AG08396 (cell line): ENCODE measurements at regions not wholly inside any gene's neighbourhood (a gene's known extent, or its start where the extent isn't known, plus 50 kb on each side); places are given as distances from the start of the nearest gene placed in this dataset.
A peak's percentile ranks its signal among the peaks of the same experiment; 100 is the strongest.

Experiments used
- DNase-seq: peaks from one replicate; pipeline ENCODE4 v3.0.0; 2012; ENCODE audit warnings: low spot score, mixed read lengths

DNA sequence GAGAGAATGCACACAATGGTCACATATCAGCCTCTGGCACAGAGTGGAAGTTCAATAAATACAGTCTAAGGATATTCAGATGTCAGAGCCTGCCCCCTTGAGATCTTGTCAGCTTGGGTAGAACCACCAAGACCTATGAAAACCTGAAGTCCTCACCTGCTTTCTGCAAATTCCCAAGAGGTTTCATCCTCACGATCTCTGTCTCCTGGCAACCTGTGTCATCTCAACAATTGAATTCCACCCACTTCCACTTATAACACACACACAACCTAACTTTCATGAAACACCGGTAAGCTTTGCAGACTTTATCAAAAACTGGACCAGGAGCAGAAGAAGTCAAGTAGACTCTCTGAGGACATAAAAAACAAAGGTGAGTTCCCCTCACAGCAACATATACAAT is 151.6 kb upstream of the SLC30A5 start:
- no peak for DNase-seq

DNA sequence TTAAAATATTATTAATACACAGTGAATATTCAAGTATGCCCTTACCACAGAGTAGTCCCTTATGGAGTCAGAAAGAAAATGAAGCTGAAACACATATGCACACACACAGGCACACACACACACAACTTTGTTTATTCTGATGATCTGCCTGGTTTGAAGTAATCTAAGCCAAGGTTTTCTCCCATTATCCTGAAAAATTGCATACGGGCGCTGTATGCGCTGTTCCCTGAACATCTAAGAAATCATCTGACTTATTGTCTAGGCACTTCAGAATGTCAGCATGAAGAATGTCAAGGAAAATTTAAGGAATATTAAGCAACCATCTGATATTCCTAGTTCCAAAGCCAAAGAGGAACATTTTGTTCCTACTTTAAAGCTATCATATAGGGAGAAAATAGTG is 147.1 kb upstream of the SLC30A5 start:
- no peak for DNase-seq

DNA sequence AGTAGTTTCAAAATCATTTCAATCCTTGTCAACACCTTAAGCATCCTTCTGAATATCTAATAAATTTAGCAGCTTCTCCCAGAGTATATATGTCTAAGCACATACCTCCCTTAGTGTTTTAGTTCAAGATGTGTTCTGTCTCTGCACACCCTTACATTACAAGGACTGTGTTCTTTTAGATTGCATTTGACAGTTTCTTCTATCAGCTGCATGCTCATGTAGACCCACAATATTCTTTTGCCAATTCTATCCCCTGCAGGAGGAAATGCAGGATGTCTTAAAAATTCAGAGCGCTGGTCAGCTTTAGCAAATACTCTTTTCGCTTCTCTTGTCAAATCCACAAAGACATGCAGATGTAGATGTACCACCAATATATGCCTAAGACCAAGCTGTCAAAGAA is 145.8 kb upstream of the SLC30A5 start:
- DNase-seq: no peak

DNA sequence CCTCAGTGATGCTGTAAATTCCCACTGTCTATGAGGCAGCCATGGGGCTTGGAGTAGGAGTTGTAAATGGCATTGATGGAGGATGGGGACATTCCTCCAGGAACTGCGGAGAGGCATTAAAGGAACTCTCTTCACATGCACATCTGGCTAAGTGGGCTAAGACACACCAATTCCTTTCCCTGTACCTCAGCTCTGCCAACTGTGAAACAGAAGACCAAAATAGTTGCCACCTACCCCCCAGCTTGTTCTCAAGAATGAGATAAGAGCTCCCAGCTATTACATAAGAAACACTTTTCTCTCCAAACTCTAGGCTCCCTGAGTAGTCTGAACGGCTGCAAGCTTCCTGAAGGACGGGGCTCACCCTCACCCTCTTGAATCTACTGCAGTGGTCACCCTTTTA is 144.6 kb upstream of the SLC30A5 start:
- no peak for DNase-seq

DNA sequence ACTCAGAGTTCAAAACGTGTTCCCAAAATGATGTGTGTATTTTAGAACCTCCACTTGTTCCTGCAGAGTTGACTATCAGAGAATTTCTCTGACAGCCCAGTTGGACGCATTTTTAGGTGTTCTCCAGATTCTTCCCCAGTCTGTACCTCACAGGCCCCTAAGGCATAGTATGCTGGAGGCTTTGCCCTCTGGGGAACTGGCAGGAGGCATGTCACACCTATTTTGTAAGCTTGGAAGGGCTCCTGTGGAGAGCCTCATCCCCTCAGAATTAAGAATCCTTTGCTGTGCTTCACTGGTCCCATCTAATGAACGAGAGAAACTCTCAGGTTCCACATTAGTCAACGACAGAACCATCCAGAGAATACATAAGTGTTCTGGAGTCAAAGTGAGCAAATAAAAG is 144.1 kb upstream of the SLC30A5 start:
- DNase-seq: no peak

DNA sequence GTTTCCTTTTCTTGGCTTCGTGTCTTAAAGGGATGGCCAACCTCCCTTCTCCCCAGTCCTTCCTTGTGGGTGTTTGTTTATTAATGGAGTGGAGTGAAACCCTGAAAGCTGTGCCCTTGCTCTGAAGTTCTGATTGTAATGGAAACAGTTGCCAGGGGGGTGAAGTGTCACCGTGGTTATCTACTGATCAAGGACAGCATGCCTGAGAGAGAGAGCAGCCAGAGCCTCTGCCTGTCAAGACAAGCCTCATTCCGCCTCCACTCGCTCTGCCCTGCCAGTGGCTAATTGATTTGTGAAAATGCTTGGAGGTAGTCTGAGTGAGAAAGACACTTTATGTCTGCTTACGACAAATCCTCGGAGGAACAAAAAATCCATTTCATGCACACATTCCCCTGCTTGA is 143.7 kb upstream of the SLC30A5 start:
- no peak for DNase-seq

DNA sequence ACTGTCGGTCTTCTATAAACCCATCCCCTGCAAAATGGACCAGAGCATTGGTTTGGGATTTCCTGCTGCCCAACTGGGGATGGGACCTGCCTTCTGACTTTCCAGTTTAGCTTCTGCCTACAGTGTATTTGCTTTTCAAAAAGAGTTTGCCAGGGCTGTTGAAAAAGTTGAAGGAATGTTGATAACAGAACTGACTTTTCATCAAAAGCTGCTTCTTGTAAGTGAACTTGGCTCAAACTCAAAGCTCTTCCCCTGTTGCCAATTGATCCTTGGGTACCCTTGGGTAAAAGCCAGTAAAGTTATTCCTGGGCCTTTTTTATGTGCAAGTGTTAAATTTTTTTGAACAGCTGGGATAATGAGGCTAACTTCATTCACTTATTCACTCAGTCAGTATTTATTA is 142.9 kb upstream of the SLC30A5 start:
- no peak for DNase-seq

DNA sequence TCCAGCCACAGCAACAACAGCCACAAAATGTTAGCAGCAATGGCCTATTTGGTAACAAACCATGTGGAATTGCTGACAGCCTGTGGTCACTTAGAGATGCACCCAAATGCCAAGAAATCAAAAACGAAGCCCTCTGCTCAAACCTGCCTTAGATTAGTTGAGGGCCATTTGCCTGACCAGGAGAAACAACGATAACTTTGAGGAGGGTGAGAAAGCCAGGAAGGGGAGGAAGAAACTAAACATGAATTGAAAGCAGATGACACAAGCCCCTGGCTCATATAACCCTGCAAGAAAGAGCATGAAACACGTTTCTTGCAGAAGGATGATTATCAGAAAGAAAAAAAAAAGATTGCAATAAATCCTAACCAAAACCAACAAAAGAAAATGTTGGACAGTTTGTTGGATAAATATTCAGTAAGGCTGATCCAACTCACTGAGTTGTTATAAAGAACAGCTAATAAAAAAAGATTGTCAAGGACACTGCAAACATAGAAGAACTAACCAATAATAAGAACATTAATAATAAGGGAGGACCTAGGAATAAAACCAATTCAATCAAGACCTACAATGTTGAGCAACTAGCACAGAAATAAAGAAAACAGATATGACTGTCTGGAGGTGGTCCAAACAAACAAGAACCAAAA is 140.5 kb upstream of the SLC30A5 start:
- no peak for DNase-seq

DNA sequence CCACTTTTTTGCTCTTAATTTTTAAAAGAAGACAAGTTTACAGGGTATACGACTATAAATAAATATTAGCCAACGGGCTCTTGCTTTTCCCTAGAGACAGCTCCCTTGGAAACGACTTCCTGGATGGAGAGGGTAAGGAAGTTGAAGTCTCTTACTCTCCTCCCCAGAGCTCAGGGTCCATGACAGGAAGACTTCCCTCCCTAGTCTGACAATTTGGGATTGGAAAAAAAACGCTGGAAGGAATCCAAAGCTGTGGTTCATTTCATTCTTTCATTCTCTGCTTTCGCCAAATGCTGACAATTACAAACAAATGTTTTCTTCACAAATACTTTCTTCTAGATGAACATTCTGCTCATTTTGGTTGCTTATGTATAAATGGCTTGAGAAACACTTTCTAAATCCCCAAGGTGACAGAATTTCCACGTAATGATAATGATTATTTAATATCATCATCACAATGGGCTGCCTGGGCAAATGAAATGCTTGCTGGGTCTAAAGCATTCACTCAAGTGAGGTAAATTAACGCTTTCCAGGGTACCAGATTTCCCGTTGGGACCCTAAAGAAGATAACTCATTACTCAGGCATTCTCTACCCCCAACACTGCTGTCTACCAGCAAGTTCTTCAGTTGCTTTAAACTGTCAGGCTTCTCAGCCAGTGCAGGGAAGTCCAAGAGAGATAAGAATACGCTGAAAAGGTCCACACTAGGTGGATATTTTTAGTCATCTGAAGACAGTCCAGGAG is 139.8 kb upstream of the SLC30A5 start:
- no peak for DNase-seq

DNA sequence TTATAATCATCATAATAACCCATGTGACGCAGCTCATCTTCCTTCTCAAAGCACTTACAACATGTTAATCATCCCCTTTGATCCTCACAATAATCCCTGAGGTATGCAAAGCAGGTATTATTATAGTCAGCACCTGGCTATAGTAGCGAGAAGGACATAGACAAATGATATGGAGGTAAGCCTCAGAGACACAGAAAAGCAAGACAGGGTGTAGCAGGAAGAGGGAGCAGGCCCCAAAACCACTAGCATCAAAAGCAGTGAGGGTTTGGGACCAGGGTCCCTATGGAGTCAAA is 139.2 kb upstream of the SLC30A5 start:
- no peak for DNase-seq

DNA sequence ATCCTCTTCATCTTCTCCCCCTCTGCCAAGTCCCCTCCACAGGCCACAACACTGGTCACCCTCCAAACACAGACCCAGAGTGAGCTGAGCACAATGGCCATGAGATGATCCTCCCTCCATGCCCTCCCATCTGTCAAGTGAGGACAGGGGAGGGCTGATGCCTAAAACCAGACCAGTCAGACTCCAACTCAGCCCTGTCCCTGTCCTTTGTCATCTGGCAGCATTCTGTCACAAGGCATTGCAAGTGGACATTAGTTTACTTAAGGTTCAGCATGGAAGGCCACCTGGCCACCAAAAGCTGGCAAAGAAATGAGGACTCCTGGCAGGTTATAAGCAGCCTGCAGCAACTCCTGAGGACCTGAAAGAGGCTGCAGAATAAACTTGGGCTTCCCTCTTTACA is 136.2 kb upstream of the SLC30A5 start:
- DNase-seq: no peak

DNA sequence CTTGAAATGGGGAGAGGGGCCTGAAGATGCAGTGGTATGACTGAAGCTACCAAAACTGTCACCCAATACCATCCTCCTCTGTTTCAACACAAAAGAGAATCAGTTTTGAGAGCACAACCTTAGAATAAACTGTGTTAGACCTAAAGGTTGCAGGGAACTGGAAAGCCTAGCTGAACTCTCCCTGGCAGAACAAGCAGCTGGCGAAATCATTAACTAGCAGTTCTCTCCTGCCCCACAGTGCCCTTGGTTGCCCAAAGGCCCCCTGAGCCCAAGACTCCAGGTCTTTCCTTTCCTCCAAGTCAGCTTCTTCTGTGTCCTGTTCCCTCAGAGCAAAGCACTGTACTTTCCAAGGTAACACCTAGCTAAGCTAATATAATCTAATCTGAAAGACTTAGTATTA is 135.4 kb upstream of the SLC30A5 start:
- no peak for DNase-seq

DNA sequence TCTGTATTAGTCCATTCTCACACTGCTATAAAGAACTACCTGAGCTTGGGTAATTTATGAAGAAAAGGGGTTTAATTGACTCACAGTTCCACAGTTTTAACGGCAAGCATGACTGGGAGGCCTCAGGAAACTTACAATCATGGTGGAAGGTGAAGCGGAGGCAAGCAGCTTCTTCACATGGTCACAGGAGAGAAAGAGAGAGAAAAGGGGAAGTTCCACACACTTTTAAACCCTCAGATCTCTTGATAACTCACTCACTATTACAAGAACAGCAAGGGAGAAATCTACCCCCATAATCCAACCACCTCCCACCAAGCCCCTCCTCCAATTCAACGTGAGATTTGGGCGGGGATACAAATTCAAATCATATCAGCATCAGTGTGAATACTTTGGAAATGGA is 133.4 kb upstream of the SLC30A5 start:
- no peak for DNase-seq

DNA sequence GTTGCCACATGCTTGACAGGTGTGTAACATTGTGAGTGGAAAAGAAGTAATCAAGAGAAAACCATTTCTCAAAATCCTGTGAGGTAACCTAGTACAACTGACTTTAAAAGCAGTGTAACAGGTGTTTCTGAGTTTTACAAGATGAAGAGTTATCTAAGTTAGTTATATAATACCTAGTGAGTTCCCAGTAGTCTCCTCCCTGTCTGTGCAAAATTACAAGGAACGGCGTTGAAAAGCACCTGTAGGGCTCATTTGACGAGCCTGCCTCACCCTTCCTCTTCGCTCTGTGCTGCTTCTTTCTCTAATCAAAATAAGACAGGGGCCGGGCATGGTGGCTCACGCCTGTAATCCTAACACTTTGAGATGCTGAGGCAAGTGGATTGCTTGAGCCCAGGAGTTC is 132.9 kb upstream of the SLC30A5 start:
- no peak for DNase-seq

DNA sequence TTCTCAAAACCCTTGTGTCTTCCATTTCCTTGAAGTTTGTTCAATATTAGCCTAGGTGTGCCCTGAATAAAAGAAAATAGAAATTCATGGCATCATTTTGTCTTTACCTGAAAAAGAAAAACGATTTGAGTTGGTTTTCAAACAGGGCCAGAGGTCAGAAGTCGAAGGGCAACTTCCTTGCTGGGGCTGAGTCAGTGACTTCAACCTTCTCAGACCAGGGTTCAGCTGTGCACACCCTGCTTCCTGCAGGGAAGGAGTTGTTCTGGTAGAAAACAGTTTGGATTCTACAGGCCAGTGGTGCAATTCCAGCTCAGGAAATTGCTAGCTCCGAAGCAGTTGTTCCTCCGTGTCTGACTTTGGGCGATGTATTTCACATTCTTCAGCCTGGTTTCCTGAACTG is 132.1 kb upstream of the SLC30A5 start:
- no peak for DNase-seq

DNA sequence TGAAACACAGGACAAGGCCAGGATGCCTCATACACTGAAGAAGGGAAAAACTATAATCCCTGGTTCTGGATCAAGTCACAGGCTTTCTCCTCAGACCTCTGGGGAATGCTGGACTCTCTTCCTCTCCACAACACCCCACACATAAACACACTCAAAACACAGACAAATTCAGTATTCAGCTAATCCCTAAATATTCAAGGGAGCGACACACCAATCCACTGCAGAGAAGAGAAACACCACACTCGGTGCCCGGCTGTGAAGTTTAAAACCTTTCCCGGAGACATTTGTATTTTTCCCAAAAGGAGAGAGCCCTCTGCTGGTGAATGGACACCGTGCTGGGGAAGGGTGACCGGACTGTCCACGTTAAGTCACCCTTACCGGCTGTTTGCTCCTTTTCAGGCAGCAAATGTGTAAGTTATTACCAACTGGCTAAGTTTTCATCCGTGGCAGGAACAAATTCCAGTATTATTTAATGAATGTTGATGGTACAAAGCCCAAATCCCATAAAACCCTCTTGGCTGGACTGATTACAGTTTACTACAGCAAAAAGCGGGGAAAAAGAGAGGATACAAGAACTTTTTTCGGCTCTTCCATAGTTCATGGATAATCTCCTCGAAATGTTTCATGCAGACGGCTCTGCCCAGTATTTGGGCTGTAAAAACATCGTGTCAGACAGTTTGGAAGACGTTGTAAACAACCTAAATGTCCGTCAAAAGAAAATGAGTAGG is 130.9 kb upstream of the SLC30A5 start:
- peak; percentile 73 for DNase-seq

DNA sequence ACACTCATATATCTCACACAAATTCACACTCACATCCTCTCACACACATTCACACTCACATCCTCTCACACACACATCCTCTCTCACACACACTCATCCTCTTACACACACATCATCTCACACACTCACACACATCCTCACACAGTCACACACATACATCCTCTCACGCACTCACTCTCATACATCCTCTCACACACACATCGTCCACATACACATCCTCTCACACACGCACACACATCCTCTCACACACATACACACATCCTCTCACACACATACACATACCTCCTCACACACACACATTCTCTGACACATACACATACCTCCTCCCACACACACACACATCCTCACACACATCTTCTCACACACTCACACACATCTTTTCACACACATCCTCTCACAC is 129.1 kb upstream of the SLC30A5 start:
- DNase-seq: no peak

DNA sequence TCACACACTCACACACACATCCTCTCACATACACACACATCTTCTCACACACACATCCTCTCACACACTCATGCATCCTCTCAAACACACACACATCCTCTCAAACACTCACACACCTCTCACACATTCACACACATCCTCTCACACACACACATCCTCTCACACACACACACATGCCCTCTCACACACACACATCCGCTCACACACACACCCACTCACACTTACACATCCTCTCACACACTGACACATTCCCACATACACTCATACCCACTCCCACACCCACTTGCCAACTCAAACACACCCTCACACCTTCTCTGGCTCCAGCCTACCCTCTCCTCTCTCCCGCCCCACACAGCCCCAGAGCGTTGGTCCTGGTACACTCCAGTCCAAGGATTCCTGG is 127.9 kb upstream of the SLC30A5 start:
- no peak for DNase-seq

DNA sequence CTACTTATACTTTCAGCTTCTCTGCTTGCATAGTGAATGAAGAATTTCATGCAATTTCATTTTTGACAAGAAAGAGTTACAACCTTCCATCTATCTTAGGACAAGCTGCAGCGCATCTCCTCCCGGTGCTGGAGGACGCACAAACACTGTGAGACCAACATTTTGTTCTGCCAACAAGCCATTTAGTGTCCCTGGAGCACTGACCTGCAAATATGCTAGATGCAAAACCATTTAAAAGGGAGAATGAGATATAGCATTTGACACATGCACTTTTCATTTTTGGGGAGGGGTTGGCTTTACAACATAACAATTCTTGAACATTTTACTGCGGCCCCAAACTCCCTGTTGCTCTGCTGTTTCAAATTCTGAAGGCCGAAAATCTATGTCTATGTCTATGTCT is 127.2 kb upstream of the SLC30A5 start:
- no peak for DNase-seq

DNA sequence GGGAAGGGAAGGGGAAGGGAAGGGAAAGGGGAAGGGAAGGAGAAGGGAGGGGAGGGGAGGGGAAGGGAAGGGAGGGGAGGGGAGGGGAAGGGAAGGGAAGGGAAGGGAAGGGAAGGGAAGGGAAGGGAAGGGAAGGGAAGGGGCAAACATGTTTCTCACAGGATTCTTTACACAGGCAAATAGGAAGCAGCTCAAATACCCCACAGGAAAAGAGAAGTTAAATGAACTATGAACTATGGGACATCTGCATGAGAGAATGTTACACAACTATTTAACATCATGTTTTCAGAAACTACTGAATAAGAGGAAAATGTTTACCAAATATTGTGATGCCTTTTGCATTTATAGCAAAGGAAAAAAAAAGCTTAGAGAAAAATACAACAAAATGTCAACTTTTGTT is 125.4 kb upstream of the SLC30A5 start:
- DNase-seq: no peak

DNA sequence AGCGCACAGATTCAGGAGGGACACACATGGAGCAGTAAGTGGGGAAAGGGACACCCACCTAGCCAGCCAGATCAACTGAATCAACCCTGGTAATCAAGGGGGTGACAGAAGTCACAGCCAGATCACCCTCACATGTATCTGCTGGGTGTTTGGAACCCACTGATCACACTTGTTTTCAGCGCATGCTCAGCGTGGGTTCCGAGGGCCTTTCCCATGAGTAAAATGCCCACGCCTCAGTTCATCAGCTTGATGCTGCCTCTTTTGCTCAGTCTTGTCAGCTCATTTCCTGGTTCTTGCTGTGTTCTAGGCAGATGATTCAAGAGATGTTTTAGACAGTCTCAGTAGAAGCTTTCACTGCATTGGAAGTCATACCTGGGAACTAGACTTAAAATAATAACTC is 123.2 kb upstream of the SLC30A5 start:
- no peak for DNase-seq

DNA sequence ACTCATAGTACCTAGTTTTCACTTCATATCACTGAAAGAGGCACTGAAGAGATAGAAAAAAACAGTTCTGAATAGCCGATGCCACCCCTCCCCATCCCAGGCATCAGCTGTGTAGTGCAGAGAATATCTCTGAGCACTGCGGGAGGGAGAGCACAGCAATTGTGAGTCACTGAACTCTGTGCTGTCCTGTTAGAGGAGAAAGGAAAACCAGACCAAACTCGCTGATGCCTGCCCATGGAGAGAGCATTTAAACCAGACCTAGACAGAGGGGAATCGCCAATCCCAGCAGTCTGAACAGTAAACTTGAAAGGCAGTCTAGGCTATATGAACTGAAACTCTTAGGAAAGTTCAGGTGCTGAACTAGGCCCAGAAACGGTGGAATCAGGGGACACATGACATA is 120.1 kb upstream of the SLC30A5 start:
- no peak for DNase-seq

DNA sequence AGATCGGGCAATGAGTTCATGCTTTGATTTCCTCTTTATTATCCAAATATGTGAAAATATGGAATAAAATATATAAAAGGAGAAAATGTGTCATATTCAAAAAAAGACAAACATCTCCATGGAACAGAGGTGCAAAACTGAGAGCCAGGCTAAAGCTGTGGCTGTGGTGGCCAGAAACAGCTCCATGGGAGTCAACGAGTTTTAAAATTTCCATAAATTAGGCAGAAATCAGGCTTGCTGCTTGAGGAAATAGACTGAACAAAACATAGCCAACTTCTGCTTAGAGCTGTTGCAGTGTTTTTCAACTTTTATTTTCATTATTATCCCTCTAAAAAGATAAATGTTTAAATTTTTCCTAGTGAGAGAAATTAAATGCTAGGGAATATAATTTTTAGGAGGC is 110.8 kb upstream of the SLC30A5 start:
- no peak for DNase-seq

DNA sequence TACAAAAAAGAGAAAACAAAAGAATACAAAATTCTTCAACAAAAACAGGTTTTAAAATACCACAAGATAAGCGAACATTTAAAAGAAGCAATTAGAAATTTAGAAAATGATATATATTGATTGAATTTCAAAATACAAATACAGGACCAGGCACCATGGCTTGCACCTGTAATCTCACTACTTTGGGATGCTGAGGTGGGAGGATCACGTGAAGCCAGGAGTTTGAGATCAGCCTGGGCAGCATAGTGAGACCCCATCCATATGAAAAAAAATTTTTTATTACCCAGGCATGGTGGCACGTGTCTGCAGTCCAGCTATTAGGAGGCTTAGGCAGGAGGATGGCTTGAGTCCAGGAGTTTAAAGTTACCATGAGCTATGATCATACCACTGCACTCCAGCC is 109.9 kb upstream of the SLC30A5 start:
- no peak for DNase-seq
